ENCODE measurements at regions not wholly inside any gene's neighbourhood (a gene's known extent, or its start where the extent isn't known, plus 50 kb on each side); places are given as distances from the start of the nearest gene placed in this dataset.

DNA sequence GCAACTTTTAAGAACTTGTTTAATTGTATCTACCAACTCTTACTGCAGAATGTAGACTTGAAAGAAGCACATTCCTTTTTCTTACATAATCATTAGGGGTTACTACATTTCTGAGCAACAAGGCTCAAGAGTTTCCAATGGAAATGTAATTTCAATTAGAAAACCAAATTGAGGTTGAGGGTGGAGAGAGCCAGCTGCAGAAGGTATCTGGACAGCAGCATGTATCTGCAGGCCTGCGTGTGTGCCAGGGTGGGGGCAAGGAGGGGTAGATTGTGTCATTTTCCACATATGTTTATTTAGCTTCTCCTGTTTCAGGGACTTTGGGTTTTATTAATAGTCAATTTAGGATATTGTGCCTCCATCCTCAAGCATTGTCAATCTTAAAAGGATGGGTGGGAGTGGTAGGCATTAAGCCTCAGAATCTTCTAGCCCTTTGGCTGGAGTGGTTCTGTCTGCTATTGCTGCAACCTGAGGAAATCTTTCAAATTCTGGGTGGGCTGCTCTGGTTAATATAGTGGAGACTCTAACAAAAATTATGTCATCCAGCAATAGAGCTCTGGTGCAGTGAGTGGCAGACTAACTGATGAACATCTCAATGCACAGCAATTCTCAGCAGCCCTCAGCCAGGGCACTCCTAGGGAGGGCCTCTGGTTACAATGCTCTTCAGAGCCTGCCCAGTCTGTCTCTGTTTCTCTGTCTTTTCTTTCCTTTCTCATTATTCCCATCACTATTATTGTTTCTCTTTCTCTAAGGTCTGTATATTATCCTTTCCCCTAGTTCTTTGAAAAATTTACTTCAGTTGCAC, 151.4 kb downstream of the RPIA start (continued):
- TF ChIP-seq BHLHE40 (IDR thresholded peaks at IDR 0.05; ENCODE audit: borderline replicate concordance in 1 of 2, low read depth in 2 of 2, low read length in 1 of 2) = no peak
- no peak for TF ChIP-seq USF2 (IDR thresholded peaks at IDR 0.05; ENCODE audit: borderline replicate concordance, low read depth, low read length)

- H3K27ac ChIP-seq (ENCODE audit: control insufficient read depth, insufficient read depth) = peak overlapping the region; percentile 63; the same call in 1 of the 2 replicates
- H3K4me1 ChIP-seq (ENCODE audit: control insufficient read depth, insufficient read depth, low read length) = no peaks in the 10 kb centered on the region
These were observed 152.2 kb downstream of the RPIA start for GRCh38 chr2:88843651-88844050.

More at GRCh38 chr2:88843651-88844050, 152.2 kb downstream of the RPIA start:
- POLR2A ChIA-PET = no interaction called here
- H3K36me3 ChIP-seq (ENCODE audit: control insufficient read depth in 2 of 2, insufficient read depth in 2 of 2, low read length in 1 of 2) = no peaks in the 10 kb centered on the region
- no peaks in the 10 kb centered on the region for H4K20me1 ChIP-seq (ENCODE audit: control insufficient read depth, insufficient read depth)
- H3K79me2 ChIP-seq (ENCODE audit: control insufficient read depth, insufficient read depth, low read length) = no peaks in the 10 kb centered on the region
- no peak for FAIRE-seq
- 0% methylated on average over 2 of the region's 2 CpGs for WGBS (ENCODE audit: insufficient coverage, insufficient replicate concordance, low lambda C conversion rate, missing lambda C conversion rate)
- TF ChIP-seq HDGF (IDR thresholded peaks at IDR 0.05) (no peak), NR2F1 (conservative IDR thresholded peaks at IDR 0.05) (no peak), GABPA (IDR thresholded peaks at IDR 0.05; ENCODE audit: low read depth) (no peak), BHLHE40 (IDR thresholded peaks at IDR 0.05; ENCODE audit: borderline replicate concordance in 1 of 2, low read depth in 2 of 2, low read length in 1 of 2) (no peak), HCFC1 (IDR thresholded peaks at IDR 0.05; ENCODE audit: low read length) (no peak), E2F4 (IDR thresholded peaks at IDR 0.05; ENCODE audit: low read depth, low read length) (no peak), RB1 (IDR thresholded peaks at IDR 0.05; ENCODE audit: borderline replicate concordance) (no peak), STAT3 (IDR thresholded peaks at IDR 0.05; ENCODE audit: low read depth, low read length) (no peak), RAD51 (IDR thresholded peaks at IDR 0.05) (no peak), CBX5 (IDR thresholded peaks at IDR 0.05; ENCODE audit: low read depth) (no peak), NR2C1 (IDR thresholded peaks at IDR 0.05) (no peak), HDAC6 (IDR thresholded peaks at IDR 0.05; ENCODE audit: unreplicated experiment) (no peak)
- TF ChIP-seq, protein P1, sequence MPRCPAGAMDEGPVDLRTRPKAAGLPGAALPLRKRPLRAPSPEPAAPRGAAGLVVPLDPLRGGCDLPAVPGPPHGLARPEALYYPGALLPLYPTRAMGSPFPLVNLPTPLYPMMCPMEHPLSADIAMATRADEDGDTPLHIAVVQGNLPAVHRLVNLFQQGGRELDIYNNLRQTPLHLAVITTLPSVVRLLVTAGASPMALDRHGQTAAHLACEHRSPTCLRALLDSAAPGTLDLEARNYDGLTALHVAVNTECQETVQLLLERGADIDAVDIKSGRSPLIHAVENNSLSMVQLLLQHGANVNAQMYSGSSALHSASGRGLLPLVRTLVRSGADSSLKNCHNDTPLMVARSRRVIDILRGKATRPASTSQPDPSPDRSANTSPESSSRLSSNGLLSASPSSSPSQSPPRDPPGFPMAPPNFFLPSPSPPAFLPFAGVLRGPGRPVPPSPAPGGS (IDR thresholded peaks at IDR 0.05; ENCODE audit: borderline replicate concordance, insufficient read depth, low read depth, low read length, poor library complexity, severe bottlenecking) = no peak
- H3K9ac ChIP-seq (ENCODE audit: control insufficient read depth, insufficient read depth, low read length) = no peak overlapping the region
- RAD21 ChIA-PET (ENCODE audit: unreplicated experiment) = no interaction called here
- no TSS peak for BruUV-seq (replicated peaks)
- intact Hi-C loops (cut with micrococcal nuclease; ENCODE audit: unreplicated experiment) (no loop called here), in situ Hi-C loops (cut with MboI) (loop anchor here (5.0 kb wide), 1 partner anchor 236 kb away; no protein-coding TSS in a partner anchor)
- no peak for ATAC-seq
- no peaks in the 10 kb centered on the region for H3K9me3 ChIP-seq (replicated peaks; ENCODE audit: control insufficient read depth, insufficient read depth, low read length)
- SMC1A ChIA-PET (ENCODE audit: uncharacterized antibody, unreplicated experiment) = no interaction called here
- CTCF ChIA-PET = no interaction called here
- no peak overlapping the region for H3K4me2 ChIP-seq (ENCODE audit: control insufficient read depth, insufficient read depth)
- no peak overlapping the region for H3K4me3 ChIP-seq
- no peaks in the 10 kb centered on the region for H3K27me3 ChIP-seq (replicated peaks in 1 of 2; ENCODE audit: control insufficient read depth in 2 of 2, insufficient read depth in 2 of 2, low read length in 1 of 2)
- no peak overlapping the region for H2AFZ ChIP-seq (ENCODE audit: control insufficient read depth, low read depth, low read length)
- DNase-seq (ENCODE audit: low read depth, low spot score) = no peak
